ENCODE measurements at regions not wholly inside any gene's neighbourhood (a gene's known extent, or its start where the extent isn't known, plus 50 kb on each side); places are given as distances from the start of the nearest gene placed in this dataset.

GRCh38 chr1:93815366-93816110, 63.5 kb downstream of the DNTTIP2 start:
- DNase-seq (ENCODE audit: low spot score) = peak; percentile 35

DNA sequence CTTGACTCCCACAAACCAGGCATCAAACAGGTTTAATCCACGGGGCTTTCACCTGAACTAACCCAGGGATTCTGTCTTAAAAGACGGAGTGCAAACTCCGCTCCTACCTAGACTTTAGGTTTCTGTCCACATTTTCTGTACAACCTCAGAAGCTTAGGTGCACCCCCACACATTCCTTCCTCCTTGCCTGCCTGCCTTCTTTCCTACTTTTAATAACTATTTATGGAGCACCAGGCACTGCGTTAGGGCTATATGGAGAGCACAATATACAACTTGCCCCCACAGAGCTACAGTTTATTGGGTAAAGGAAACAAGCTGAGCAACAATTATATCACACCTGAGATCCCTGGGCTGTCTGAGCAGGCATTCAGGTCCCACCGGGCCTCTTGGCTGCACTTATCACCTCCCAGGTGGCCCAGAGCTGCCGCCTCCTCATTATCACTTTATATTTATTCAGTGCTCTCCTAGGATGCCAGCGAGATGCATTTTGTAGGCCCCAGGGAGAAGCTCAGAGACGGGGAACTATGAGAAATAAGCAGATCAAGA, 64.1 kb downstream of the DNTTIP2 start:
- no peak for DNase-seq (ENCODE audit: low spot score)

GRCh38 chr1:93814059-93814794, 64.8 kb downstream of the DNTTIP2 start:
- DNase-seq (ENCODE audit: low spot score) = peak; percentile 86

DNA sequence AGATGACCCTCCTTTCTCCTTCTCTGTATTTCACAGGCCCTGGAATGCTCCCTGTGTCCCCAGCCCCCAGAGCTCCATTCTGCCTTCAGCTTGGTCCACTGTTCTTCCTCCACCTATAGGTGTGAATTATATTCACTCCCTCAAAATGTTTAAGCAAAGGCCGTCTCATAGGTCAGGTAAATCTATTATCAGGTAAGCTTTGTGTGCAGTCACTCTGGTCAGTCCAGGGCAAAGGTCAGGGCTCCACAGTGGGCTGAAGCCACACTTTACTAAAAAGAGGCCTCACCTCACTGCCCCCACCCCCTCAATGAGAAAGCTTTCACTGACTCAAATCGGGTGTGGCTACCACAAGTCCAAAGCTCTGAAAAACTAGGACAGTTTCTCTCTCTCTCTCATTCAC, 65.9 kb downstream of the DNTTIP2 start:
- peak; percentile 65 for DNase-seq (ENCODE audit: low spot score)

- no peak for DNase-seq (ENCODE audit: low spot score)
Observed at GRCh38 chr1:93811326-93812065, 67.5 kb downstream of the DNTTIP2 start.

DNA sequence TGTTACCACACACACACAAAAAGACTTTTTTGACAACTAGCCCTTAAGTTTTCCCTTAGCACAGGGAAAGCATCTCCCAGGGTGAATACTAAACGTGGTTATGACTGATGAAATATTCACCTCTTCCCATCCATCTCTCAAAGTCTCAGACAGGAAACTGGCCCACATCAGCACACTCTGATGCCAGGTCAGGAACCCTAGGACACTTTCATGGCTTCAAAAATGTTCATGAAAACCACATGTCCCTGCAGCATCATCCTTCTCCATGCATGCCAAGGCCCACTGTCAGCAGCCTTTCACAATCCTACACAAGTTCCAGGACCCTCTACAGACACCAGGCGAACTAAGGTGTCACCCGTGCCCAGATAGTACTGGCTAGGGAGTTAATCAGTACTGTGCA, 68.7 kb downstream of the DNTTIP2 start:
- DNase-seq (ENCODE audit: low spot score) = peak; percentile 55

- DNase-seq (ENCODE audit: low spot score) = no peak
Observed at GRCh38 chr1:93808871-93809270, 70.1 kb downstream of the DNTTIP2 start.

DNA sequence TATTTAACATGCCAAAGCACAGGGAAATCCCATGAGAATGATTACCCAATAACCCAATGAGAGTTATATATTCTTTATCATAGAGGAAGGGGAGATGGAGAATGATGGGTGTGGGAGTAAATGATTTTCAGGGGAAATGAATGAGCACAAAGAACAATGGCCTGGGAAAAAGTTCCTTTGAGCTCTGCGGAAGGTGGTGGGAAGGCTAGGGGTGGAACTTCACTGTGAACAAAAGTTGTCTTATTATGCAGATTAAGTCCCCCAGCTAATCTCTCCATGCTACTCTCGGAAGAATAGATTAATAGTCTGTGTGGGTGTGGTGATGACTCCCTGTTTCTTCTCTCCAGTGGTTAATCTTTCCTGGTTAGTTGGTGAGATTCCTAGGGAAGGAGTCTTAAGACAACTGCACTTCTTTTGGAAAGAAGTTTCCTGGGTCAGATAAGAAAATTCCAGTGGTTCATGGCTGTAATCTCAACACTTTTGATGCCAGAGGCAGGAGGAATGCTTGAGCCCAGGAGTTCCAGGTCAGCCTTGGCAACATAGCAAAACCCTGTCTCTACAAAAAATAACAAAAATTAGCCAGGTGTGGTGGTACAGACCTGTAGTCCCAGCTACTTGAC, 71.6 kb downstream of the DNTTIP2 start:
- DNase-seq (ENCODE audit: low spot score) = no peak

- DNase-seq (ENCODE audit: low spot score) = no peak
Observed at GRCh38 chr1:93805027-93805610, 73.9 kb downstream of the DNTTIP2 start.

- DNase-seq (ENCODE audit: low spot score) = peak; percentile 76
Observed at GRCh38 chr1:93804412-93804811, 74.6 kb downstream of the DNTTIP2 start.

GRCh38 chr1:93801471-93801870, 77.5 kb downstream of the DNTTIP2 start:
- DNase-seq (ENCODE audit: low spot score) = no peak

DNA sequence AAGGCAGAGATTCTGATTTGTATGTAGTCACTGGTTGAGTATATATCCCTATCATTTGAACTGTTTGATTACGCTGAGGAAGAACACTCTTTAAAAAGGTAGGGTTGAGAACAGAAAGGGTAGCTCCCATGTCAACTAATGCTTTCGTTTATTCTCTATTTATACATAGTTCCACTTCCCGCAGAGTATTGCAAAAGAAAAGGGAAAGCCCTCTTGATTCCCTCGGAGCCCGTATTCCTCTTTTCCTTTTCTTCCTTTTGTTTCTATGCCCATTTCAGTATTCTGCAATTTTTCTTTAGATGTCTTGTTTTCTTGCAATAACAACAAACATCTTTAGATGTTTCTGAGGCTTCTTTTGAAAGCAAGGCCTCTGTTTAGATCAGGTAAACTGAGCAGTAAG, 78.2 kb downstream of the DNTTIP2 start:
- DNase-seq (ENCODE audit: low spot score) = no peak

DNA sequence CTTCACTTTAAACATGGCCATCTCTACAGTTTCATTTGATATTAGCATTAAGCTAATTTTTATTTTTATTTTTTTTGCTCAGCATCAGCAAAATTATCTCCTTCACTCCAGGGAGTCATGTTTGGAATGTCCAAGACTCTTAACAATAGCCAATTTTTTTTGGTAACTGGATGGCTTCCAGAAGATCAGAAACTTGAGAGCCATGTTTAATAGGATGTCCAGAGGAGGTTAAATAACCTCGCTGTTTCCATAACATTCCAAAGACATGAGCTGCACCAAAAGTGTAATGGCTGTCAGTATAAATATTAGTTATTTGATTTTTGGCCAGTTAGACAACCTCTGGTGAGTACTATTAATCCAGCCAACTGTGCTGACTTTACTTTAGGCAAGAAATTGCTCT, 80.7 kb downstream of the DNTTIP2 start:
- peak; percentile 47 for DNase-seq (ENCODE audit: low spot score)

DNA sequence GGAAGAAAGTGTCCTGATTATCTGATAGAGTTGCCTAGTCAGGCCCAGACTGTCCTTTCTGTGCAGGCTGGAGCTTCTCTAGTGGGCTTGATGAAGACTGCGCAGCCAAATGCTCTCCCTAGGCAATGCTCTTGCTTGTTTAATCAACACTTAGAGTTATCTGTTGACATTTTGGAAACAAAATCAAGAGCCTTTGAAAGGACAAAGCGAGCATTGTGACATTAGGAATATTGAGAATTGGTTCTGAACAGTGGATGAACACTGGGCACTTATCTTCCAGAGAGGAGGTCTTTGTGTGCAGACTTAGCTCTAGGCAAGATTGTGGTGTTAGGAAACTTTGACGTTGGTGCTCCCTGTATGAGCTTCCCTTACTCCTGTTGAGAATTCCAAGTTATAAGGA, 94.5 kb downstream of the DNTTIP2 start:
- no peak for DNase-seq (ENCODE audit: low spot score)

- DNase-seq (ENCODE audit: low spot score) = no peak
Observed at GRCh38 chr1:93783876-93784275, 95.1 kb downstream of the DNTTIP2 start.

GRCh38 chr1:93779540-93780165, 98.0 kb upstream of the BCAR3 start:
- DNase-seq (ENCODE audit: low spot score) = peak; percentile 97

- DNase-seq (ENCODE audit: low spot score) = no peak
Observed at GRCh38 chr1:93778457-93778856, 96.8 kb upstream of the BCAR3 start.

GRCh38 chr1:93777255-93777654, 95.6 kb upstream of the BCAR3 start:
- DNase-seq (ENCODE audit: low spot score) = no peak

GRCh38 chr1:93776728-93777127, 95.1 kb upstream of the BCAR3 start:
- DNase-seq (ENCODE audit: low spot score) = no peak

DNA sequence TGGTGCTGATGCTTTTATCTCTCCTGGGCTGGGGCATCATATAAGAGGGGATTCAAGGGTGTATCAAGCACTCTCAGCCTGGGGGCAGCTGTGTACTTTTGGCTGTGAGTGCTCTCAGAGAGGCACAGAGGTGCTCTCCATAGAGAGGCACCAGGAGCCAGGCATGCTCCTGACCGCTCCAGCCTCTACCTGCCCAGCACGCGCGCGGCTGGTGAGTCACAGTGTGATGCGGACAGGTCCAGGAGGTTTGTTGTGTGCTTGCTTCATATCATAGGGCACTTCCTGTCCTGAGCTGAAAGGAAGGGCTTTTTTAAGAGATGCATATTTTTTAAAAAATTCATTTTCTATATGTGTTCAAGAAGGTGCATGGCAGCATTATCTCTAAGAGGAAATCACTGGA, 93.6 kb upstream of the BCAR3 start:
- peak; percentile 68 for DNase-seq (ENCODE audit: low spot score)

- DNase-seq (ENCODE audit: low spot score) = no peak
Observed at GRCh38 chr1:93774707-93775106, 93.1 kb upstream of the BCAR3 start.

Data from kidney tubule cell (primary cell).